ENCODE measurements at regions not wholly inside any gene's neighbourhood (a gene's known extent, or its start where the extent isn't known, plus 50 kb on each side); places are given as distances from the start of the nearest gene placed in this dataset. TPM values are rescaled to one million over a fixed set of nuclear protein-coding genes. Genes with fewer than 3 reads are reported as not detected.

DNA sequence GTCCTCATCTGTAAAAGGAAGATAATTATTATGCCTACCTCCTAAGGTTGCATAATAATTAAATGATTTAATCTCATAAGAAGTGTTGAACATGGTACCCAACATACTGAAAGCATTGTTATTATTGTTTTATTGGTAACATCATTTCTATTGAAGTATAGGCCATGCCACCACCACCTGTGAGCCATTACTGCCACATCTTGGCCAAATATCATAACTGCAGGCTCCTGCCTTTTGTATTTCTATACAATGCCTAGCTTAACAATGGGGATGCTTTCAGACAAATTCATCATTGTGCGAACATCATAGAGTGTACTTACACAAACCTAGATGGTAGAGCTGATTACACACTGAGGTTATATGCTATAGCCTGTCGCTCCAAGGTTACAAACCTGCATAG lies 61.1 kb upstream of the NPSR1 start:
- no peaks in the 10 kb centered on the region for H4K20me1 ChIP-seq (ENCODE audit: insufficient read depth, low read length)
- no peak overlapping the region for H2AFZ ChIP-seq (ENCODE audit: low read length)
- TF ChIP-seq, protein P1, sequence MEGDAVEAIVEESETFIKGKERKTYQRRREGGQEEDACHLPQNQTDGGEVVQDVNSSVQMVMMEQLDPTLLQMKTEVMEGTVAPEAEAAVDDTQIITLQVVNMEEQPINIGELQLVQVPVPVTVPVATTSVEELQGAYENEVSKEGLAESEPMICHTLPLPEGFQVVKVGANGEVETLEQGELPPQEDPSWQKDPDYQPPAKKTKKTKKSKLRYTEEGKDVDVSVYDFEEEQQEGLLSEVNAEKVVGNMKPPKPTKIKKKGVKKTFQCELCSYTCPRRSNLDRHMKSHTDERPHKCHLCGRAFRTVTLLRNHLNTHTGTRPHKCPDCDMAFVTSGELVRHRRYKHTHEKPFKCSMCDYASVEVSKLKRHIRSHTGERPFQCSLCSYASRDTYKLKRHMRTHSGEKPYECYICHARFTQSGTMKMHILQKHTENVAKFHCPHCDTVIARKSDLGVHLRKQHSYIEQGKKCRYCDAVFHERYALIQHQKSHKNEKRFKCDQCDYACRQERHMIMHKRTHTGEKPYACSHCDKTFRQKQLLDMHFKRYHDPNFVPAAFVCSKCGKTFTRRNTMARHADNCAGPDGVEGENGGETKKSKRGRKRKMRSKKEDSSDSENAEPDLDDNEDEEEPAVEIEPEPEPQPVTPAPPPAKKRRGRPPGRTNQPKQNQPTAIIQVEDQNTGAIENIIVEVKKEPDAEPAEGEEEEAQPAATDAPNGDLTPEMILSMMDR (IDR thresholded peaks at IDR 0.05; ENCODE audit: extremely low read depth, low read depth, low read length): no peak
- H3K4me3 ChIP-seq (ENCODE audit: insufficient read depth, low read length): no peak overlapping the region
- H3K36me3 ChIP-seq (ENCODE audit: insufficient read depth, low read length): no peaks in the 10 kb centered on the region
- no peaks in the 10 kb centered on the region for H3K27me3 ChIP-seq (ENCODE audit: insufficient read depth, low read length)
- no peak overlapping the region for H3K27ac ChIP-seq (ENCODE audit: low read depth, low read length)
- H3K4me2 ChIP-seq (ENCODE audit: insufficient read depth, low read length): no peak overlapping the region
- DNase-seq (ENCODE audit: insufficient read length, low spot score, missing footprints): no peak
- no peaks in the 10 kb centered on the region for H3K79me2 ChIP-seq (ENCODE audit: insufficient read depth, low read length)
- no peaks in the 10 kb centered on the region for H3K4me1 ChIP-seq (ENCODE audit: insufficient read depth, low read length)
- H3K9me3 ChIP-seq (ENCODE audit: low read depth, low read length): no peaks in the 10 kb centered on the region

DNA sequence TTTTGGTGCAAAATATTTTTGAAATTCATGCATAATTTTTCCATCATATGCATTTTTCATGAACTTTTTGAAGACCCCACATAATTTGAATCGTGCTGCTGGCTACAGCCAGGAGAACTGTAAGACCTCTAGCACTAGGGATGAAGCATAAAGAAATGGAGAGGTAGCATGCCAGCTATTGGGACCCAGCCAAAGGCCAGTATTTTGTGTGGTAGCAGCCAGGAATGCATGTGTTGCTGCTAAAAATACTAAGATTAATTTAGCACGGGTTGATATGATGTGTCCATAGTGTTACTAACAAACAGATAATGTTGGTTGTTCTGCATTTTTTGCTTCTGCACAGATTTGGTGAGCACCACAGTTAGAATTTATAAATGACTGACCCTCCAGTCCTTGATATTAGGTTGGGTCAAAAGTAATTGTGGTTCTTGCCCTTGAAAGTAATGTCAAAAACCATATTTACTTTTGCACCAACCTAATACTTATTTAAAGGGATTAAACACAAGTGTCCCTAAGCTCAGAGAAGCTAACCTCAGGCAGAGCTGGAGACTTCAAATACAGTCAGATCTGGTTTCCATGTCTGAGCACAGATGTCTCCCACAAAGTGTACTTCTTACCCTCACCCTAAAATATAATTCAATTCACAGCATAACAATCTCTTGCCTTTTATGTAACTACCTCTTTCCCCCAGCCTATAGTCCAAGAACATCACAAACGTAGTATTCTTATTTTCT lies 54.1 kb upstream of the NPSR1 start:
- Histone ChIP-seq H3K4me3 (ENCODE audit: insufficient read depth, low read length) (no peak overlapping the region), H3K4me1 (ENCODE audit: insufficient read depth, low read length) (no peaks in the 10 kb centered on the region), H3K27ac (ENCODE audit: low read depth, low read length) (no peak overlapping the region), H3K4me2 (ENCODE audit: insufficient read depth, low read length) (no peak overlapping the region), H3K36me3 (ENCODE audit: insufficient read depth, low read length) (no peaks in the 10 kb centered on the region), H4K20me1 (ENCODE audit: insufficient read depth, low read length) (no peaks in the 10 kb centered on the region), H3K79me2 (ENCODE audit: insufficient read depth, low read length) (no peaks in the 10 kb centered on the region), H3K27me3 (ENCODE audit: insufficient read depth, low read length) (no peaks in the 10 kb centered on the region), H2AFZ (ENCODE audit: low read length) (no peak overlapping the region), H3K9me3 (ENCODE audit: low read depth, low read length) (no peaks in the 10 kb centered on the region)
- DNase-seq (ENCODE audit: insufficient read length, low spot score, missing footprints): no peak
- TF ChIP-seq, protein P1 (IDR thresholded peaks at IDR 0.05; ENCODE audit: extremely low read depth, low read depth, low read length): no peak

Small RNA genes lying in the stretch of these regions (small RNA-seq; reads per million reads assigned to genes)
- not detected for gene RNU6-438P
